KOPT-K1 (cell line): ENCODE measurements at regions not wholly inside any gene's neighbourhood (a gene's known extent, or its start where the extent isn't known, plus 50 kb on each side); places are given as distances from the start of the nearest gene placed in this dataset.
"Not testable (repeated sequence)": the region's sequence is repeated elsewhere in the genome, so short reads cannot be mapped to it uniquely, and the experiment has no call there.

Source experiments
- H3K27ac ChIP-seq: fragments of 200-600 bp; sonication (generic); 2 replicates; pipeline ENCODE4 v1.5.1; 2016; ENCODE audit warnings: antibody characterized with exemption, mild to moderate bottlenecking, low read depth, low read length; ENCODE audit not compliant: poor library complexity, severe bottlenecking
- H3K36me3 ChIP-seq: fragments of 200-600 bp; sonication (generic); 2 replicates; pipeline ENCODE4 v1.5.1; 2017; ENCODE audit warnings: antibody characterized with exemption, mild to moderate bottlenecking, low read length, moderate library complexity; ENCODE audit not compliant: insufficient read depth
- H3K9me3 ChIP-seq: fragments of 200-600 bp; sonication (generic); 2 replicates; pipeline ENCODE4 v1.5.1; 2017; ENCODE audit warnings: antibody characterized with exemption, low read length, mild to moderate bottlenecking; ENCODE audit not compliant: insufficient read depth, poor library complexity, severe bottlenecking

DNA sequence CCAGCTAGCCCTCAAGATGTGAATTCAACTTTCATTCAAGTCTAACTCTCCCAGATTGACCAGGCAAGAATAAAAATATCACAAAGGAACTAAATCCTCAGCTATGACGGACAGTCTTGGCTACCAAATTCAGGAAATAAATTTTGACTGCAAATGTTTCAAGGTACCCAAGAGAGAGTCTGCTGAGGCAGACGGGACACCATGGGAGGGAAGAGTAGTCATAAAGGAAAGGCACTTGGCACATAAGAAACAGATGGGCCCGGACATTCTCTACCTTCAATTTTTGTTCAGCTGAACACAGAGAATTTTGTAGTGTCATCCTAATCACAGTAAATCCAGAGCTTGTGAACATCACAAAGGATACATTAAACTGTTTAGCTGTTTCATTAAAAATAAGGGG, 390.0 kb downstream of the DTWD2 start:
- Histone ChIP-seq H3K36me3 (no peaks in the 10 kb centered on the region), H3K9me3 (no peaks in the 10 kb centered on the region), H3K27ac (no peak overlapping the region)

DNA sequence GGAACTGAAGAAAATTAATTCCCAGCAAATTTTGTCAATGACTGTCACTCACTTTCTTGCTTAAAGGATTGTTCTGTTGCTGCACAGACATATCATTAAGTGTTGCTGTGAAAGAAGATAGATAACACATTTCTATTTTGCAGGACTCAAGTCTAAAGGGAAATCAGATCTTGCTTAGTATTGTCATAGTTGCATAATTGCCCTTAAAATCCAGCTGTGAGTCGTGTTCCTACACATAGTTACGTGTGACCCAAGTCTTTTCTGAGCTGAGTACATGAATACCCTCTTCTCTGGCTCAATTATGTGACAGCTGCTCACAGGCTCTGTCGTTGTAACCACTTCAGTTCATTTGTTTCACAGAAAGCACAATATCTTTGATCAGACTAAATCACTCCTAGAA, 390.8 kb downstream of the DTWD2 start:
- Histone ChIP-seq H3K9me3 (no peaks in the 10 kb centered on the region), H3K36me3 (no peaks in the 10 kb centered on the region)

DNA sequence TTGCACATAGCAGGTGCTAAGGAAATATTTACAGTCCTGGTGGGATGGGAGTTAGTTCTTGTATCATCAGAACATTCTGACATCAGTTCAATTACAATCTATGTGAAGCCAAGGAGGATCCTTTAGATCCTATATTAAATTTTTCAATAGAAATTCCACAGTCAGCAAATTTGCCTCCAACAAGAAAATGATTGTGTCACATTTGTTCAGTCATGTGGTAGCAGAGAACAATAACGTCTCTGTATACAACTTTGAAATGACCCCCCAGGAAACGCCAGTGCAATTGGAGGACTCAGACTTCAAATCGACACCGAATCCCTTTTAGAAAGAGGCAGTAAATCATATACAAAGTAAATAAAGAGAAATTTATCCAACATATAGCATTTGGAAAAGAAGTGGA, 392.1 kb downstream of the DTWD2 start:
- Histone ChIP-seq H3K27ac (no peak overlapping the region), H3K9me3 (no peaks in the 10 kb centered on the region), H3K36me3 (no peaks in the 10 kb centered on the region)

More for the DNA sequence above, 390.8 kb downstream of the DTWD2 start:
- no peak overlapping the region for H3K27ac ChIP-seq

DNA sequence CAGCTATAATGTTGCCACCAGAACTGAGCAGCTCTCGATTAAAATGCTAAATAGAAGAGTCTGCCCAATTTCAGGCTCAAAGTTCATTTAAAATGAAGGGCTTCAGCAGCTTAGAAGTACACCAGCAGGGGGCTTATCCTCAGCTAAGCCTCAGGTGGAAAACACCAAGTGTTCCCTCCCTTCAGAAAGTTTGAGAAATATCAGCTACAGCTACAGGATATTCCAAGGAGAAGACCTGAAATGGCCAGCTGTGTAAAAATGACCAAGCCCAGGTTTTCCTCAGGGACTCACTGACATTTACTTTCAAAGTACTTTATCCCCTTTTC, 395.4 kb downstream of the DTWD2 start:
- H3K9me3 ChIP-seq = no peaks in the 10 kb centered on the region
- no peak overlapping the region for H3K27ac ChIP-seq
- no peaks in the 10 kb centered on the region for H3K36me3 ChIP-seq

DNA sequence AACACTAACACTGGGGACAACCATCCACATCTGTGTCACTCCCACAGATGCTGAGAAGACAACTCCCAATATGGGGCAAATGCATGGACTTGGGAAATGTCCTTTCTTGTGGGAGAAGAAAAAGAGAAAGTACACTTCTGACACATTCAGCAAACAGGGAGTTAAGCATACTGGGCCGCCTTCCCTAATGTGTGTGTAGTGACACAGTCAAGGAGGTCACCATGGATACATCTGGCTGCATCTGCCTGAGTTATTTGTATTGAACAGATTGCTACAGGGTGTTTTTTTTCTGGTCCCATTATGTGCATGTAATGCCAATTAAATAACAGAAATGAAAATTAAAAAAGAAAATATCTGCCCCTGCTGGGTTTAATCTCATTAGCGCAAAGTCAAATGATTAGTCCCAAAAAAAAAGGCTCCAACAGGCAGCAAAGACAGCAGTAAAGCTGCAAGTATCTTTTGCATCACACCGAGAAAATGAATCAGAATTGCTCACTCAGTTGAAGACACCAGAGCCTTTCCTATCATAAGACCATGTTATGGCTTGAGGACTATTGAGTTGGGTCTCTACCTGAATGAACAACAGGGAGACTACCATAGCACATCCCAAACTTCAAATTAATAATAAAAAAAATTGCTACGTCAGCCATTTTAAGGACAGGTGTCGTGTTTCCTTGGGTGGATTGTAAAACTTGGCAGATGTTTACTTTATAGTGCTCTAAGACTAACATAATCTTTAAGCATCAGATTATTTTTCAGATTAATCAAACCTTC, 395.9 kb downstream of the DTWD2 start:
- Histone ChIP-seq H3K36me3 (no peaks in the 10 kb centered on the region), H3K27ac (no peak overlapping the region), H3K9me3 (no peaks in the 10 kb centered on the region)

DNA sequence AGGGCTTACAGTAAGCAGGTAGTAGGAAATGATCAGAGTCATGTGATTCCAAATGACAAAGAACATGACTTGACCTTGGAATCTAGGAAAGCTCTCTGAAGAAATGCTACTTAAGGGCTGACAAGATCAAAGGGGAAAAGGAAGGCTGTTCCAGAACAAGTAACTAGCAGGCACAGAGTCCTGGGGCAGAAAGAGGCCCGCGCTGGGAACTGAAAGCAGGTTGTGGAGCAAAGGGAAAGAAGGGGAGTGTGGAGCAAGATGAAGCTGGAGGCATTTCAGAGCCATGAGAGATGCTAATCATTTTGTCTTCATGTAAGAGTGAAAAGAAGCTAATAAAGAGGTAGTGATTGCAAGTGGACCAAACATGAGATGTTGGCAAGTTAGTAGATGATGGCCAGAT, 397.5 kb downstream of the DTWD2 start:
- Histone ChIP-seq H3K27ac (no peak overlapping the region), H3K36me3 (no peaks in the 10 kb centered on the region), H3K9me3 (no peaks in the 10 kb centered on the region)

DNA sequence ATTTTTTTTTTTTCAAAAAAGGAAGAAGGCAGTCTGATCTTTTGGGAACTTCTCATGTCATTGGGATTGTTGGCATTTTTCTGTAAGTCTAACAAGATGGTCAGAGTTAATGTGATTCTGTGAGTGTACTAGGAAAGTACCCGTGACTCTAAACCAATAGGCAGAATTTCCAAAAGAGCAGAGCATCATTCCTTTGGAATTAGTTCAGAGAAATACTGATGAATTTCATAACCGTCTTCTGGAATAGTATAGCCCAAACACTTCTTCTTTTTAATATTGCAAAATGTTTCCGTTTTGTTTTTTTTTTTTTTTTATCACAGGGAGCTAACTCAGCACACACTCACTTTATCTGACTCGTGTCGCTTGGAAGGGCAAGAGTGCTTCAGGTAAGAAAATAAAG, 407.4 kb downstream of the DTWD2 start:
- Histone ChIP-seq H3K9me3 (no peaks in the 10 kb centered on the region), H3K27ac (no peak overlapping the region), H3K36me3 (no peaks in the 10 kb centered on the region)

DNA sequence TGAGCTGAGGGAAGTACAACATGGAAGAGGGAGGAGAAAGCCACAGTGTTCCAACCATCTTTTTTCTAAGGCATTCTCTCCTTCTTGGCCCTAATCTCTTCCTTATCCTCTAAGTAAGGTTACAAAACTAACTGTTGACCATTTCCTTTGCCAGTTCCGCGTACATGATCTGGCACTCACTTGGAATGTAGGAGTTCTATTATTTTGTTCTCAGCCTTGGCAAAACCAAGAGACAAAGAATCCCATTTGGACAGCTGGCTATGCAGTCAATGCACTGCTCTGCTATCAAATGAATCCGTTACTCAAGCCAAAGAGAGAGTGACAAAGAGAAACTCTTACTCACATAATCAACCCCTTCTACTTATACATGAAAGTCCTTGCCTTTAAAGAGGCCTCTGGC, 410.3 kb downstream of the DTWD2 start:
- Histone ChIP-seq H3K27ac (no peak overlapping the region), H3K9me3 (no peaks in the 10 kb centered on the region), H3K36me3 (no peaks in the 10 kb centered on the region)

DNA sequence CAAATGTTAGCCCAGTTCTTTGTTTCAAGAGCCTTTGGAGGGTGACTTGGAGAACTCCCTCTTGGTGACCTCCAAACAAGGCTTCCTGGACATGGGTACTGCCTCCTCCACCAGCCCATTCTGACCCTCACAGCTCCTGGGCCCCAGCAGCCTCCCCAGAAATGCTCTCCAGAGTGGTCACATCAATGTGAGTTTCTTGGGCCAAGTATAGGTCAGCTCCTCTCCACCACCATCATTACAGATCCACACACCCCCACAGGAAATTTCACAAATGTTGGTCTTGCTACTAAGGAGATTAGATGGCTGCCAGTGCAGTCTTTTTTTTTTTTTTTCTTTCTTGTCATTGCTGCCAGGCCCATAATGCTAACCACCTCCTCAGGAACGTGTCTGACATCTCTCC, 410.7 kb downstream of the DTWD2 start:
- Histone ChIP-seq H3K9me3 (no peaks in the 10 kb centered on the region), H3K27ac (no peak overlapping the region), H3K36me3 (no peaks in the 10 kb centered on the region)

DNA sequence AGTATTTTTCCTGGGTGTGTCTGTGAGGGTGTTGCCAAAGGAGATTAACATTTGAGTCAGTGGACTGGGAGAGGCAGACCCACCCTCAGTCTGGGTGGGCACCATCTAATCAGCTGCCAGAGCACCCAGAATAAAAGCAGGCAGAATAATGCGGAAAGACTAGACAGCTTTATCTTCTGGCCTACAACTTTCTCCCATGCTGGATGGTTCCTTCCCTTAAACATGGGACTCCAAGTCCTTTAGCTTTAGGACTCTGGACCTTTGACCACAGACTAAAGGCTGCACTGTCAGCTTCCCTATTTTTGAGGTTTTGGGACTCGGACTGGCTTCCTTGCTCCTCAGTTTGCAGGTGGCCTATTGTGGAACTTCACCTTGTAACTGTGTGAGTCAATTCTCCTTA, 418.1 kb downstream of the DTWD2 start:
- not testable (repeated sequence) for H3K36me3 ChIP-seq, H3K27ac ChIP-seq, H3K9me3 ChIP-seq

DNA sequence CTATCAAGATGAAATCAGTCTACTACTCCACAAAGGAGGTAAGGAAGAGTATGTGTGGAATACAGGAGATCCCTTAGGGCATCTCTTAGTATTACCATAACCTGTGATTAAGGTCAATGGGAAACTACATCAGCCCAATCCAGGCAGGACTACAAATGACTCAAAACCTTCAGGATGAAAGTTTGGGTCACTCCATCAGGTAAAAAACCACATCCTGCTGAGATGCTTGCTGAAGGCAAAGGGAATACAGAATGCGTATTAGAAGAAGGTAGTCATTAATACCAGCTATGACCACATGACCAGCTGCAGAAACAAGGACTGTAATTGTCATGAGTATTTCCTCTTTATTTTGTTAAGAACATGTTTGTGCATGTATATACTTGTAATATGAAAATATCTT, 418.8 kb downstream of the DTWD2 start:
- not testable (repeated sequence) for H3K27ac ChIP-seq, H3K9me3 ChIP-seq, H3K36me3 ChIP-seq

DNA sequence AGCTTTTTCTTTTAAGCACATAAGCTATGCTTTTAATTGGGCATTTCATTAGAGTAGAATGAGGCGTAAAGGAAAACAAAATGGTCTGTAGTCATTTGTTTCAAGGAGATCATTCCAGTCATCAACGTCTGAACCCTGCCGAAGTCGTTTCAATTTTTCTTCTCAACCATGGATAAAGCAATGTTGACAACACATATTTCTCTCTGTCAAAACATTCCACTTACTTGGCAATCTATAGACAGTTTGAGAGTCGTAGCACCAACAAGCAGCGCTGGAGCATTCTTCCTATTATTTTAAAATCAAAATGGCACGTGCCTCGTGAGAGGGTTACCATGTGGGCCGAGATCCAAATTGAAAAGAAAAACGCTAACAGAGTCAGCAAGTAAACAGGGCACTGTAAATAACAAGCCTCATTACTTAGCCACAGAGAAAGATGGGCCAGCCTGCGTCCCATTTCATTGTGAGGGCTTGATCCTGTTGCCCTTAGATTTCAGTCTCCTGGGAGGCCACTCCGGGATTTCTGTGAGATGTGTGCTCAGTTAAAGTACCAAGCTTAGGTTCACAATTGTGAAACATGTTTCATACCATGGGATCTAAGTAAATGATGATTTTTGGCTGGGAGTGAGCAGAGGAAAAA, 422.9 kb downstream of the DTWD2 start:
- Histone ChIP-seq H3K9me3 (no peaks in the 10 kb centered on the region), H3K36me3 (no peaks in the 10 kb centered on the region), H3K27ac (no peak overlapping the region)

DNA sequence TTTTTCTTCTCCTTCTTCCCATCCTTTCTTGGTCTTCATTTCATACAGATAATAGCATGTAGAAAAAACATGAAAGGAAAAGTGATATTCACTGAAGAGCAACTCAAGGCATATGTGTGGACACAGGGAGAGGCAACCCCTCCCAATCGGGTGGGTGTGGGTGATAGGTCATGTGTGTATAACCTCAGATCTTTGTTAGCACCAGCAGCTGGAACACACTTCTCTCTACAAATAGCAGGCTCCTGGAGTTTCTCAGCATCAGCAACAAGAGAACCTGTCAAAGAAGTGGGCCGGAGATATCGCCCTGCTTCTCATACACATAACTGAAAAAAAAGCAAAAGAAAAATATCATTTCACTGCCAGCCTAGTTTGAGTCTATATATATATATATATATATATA, 426.4 kb downstream of the DTWD2 start:
- H3K36me3 ChIP-seq = no peaks in the 10 kb centered on the region
- no peaks in the 10 kb centered on the region for H3K9me3 ChIP-seq
- H3K27ac ChIP-seq = no peak overlapping the region

DNA sequence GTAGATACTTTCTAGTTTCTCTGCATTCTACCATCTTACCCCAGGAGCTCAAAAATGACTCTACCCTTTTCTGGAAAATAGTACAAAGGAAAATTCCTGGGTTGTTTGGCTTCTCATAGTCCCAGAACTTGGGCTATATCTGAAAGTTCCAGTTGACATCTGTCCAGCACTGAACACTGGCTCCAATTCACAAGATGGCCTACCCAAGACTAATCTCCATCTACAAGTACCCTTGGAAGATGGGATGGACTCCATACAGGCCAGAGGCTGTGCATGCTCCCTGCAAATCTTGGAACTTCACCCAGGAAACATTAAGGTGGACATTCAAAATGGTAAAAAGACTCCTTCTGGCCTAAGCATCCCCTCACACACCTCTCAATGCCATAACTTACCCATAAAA, 427.1 kb downstream of the DTWD2 start:
- Histone ChIP-seq H3K9me3 (no peaks in the 10 kb centered on the region), H3K36me3 (no peaks in the 10 kb centered on the region), H3K27ac (no peak overlapping the region)

DNA sequence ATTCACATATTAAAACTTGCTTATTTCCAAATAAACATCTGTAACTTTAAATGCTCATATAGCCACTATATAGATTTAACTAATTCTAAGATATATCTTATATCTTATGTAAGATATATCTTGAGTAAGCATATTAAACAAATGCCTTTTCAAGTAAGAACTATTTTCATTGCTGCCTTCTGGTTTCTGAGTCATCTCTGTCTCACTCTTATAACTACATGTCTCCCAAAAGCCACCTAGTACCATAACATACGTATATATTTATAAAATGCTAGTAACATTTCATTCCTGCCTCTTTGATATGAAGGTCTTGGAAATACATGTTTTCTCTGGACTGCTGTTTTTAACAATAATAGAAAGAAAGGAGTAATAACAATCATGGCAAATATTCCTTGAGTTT, 429.5 kb downstream of the DTWD2 start:
- no peak overlapping the region for H3K27ac ChIP-seq
- no peaks in the 10 kb centered on the region for H3K36me3 ChIP-seq
- H3K9me3 ChIP-seq = no peaks in the 10 kb centered on the region

DNA sequence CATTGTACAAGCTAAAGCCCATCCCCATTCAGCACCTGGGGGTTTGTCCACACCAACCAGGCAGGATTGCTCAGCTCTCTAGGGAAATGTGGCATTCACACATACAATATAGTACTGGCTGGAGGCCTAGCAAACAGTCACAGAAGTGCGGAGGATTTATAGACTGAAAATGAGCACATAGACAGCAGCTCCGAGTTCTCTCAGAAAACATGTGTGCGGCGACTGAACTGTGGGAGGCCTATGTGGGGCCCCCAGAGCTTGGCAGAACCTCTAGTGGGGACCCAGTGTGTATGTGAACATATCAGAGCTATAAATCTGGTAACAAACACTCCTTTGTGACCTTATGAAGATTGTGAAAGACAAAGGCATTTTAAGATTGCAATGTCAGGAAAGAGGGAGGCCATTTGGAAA, 431.1 kb downstream of the DTWD2 start:
- H3K27ac ChIP-seq = no peak overlapping the region
- H3K36me3 ChIP-seq = no peaks in the 10 kb centered on the region
- H3K9me3 ChIP-seq = no peaks in the 10 kb centered on the region
